NCI-H226 (cell line): ENCODE measurements at regions not wholly inside any gene's neighbourhood (a gene's known extent, or its start where the extent isn't known, plus 50 kb on each side); places are given as distances from the start of the nearest gene placed in this dataset.
"Not testable (repeated sequence)": the region's sequence is repeated elsewhere in the genome, so short reads cannot be mapped to it uniquely, and the experiment has no call there.

Experiments used
- DNase-seq: peaks from one replicate; pipeline ENCODE4 v3.0.0-alpha.2; 2015

DNA sequence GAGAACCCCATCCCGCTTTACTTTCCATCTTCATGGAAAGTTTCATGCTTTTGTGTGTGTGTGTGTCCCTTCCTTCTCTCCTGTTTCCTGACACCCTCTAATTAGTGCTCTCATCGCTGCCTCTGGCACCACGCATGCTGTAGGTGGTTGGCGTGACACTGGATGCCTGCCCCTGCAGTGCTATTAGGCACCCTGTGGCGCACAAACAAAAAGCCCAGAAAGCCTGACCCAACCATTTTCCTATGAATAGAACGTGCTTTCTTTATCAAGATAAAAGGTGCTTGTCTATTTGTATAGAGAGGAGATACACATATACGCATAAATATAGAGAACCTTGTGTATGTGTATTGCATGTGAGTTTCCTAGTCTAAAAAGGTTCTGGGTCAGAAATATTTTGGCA is 120.8 kb upstream of the CDCA7L start:
- DNase-seq, result no peak

DNA sequence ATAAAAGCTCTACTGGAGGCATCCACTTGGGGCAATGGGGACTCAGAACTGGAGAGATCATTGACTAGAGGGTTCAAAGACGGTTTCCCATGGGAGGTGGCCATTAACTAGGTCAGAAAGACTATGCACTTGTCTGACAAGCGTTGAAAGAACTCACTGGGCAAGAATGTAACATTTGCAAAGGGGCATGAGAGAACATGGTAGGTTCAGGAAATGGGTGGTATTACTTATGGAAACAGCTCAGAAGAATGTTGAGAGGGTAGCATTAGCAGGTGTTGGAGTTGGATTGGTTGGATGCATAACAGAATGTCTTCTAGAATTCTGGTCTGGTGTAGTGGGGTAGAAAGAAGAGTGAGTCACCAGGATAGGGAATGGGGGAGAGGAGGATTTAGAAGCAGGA is 119.1 kb upstream of the CDCA7L start:
- no peak for DNase-seq

DNA sequence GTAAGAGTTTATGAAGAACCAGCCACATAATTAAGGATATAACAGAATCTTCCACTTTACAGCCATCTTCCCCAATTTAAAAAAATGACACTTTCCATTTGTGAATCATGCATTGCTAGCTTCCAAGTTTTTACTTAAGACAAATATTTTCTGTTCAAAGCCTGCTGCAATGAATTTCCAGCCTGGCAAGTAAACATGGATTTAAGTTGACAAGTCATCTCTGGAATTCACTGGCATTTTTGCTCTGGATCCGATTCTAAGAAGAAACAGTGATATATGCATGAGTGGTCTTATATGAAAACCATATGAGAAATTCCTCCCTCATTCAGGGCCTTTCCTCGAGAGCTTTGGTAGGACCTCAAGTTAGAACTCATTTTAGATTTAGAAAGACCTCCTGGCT is 116.1 kb upstream of the CDCA7L start:
- no peak for DNase-seq

DNA sequence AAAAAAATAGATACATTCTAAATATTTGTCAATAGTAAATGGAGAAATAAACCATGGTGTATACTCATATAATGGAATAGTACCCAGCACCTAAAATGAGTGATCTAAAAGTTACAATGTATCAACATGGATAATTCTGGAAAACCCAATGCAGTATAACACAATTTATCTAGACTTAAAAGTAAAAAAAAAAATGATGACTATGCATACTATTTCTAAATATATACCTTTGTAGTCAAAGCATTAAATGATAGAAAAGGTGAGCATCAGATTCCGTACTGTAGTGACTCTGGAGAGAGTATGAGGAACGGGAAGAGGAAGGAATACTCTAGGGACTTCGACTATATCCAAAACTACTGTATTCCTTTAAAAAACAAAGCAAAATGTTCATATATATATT is 115.2 kb upstream of the CDCA7L start:
- DNase-seq, result no peak

DNA sequence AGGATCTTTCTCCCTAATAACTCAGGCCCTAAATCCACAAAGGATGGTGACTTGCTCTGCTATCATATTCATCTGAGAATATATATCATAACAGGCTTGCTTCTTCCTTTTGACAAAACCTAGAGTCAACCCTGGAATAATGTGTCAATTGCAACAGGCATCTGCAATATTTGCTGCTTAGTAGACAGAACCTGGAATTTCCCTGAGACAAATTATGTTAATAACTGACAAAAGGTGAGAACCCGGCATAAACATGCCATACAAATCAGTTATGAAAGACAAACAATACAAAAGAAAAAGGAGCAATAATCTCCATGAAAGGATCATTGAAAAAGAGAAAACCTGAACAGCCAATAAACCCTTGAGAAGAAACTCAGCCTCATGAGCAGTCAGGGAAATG is 114.5 kb upstream of the CDCA7L start:
- no peak for DNase-seq

DNA sequence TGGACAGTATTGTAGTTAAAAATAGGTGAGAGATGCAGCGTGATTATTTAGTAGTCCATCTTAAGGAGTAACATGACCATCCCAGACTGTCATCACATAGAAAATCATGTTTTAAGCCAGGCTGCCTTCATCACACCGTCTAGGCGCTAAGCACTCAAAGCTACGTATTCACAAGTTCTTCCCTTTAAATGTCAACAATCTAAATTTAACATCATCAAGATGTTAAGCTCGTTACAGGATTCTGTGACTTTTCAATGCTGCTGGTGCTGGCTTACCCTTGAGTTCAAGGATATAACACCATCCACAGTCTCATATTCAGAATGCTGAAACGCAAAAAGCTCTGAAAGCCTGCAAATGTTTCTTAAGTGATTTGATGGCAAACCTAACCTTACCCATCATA is 109.5 kb upstream of the CDCA7L start:
- DNase-seq, result no peak

DNA sequence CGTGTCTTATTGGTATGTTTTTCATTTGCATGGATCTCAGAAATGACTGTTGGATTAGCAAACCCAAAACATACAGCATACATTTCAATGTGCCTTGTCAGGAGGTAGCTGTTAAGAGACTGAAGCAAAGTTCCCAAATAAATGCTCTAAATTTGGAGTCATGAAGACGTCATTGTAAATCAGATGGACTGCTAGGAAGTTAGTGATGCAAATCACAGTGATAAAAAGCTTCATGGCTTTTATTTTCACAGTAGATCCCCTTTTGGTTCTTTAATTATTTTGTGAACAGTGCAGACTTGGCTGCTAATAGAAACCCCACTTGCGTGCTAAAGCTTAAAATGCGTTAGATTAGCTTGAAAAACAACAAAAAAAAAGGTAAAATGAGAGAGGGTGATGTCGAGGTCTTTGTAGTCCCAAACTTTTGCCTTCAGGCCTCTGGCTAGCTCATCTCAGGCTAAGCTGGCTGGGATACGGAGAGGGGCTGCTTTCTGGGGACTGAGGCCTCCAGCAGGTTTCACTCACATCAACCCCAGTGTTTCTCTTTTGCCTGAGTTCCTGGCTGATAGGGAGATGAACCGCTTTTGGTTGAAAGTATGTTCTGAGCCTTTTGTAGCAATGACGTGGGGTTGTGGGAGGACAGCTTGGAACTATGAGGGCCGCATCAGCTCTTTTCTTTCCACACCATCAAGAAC is 107.1 kb upstream of the CDCA7L start:
- DNase-seq, result no peak

DNA sequence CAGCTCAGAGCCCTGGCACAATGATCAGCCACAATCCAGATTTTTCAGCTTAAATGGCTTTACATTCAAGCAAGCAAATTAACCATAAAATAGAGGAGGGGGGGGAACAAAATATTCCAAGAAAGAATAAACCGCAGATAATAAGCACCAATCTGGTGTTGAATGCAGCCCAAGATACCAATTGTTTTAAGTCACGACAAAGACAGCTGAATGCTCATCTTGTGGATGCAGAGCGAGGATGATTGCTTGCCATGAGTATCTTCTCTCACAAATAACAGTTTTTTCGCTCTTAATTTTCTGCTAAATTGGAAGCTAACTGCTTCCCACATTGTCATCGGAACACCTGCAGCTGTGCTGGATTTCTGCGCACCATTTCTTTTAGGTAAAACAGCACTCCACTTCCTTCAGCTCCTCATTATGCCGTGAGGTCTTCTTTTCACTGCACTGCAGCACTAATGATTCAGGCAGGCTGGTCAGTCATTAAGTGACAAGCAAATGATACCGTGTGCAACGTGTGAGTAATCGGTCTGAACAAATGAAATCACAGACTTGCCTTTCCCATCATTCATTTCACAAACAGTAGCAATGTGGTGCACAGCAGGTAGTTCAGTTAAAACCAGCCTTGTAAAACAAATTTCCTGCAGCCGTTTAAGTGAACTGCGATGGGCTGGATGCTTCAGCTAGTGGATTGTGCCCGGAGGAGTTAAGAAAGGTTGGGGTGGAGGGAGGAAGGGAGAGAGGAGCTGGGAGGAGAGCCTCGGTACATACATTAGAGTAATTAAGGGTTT is 106.4 kb upstream of the CDCA7L start:
- DNase-seq, result no peak

DNA sequence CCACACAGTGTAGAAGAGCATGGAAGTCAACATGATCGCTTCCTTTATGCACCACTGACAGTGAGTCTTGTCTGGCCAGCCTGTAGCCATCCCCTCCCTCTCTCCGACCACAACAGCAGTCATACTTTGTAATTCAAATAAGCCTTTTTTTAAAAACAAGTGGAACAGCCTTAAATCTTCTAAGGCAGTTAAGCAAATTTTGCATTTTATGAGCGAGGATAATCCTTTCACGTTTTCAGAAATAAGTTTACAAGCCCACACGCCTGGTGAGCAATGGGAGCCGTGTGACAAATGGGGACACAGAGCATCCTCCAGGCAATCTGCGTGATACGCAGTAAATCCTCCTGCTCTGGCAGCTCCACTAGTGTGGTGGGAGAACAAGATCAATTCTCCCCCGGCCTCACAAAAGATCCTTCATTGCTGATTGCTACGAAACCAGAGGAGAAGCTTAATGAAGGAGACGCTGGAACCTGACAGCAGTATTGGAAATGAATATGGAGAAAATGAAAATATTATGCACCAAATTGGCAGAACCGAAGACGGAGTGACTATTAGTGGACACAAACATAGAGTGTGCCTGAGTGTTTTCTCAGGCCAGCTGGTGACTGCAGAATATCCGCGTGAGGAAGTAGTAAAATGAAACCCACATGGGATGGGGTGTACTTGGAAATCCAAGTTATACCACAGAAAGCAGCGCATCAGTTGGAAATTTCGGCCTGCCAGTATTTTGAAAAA is 104.2 kb upstream of the CDCA7L start:
- no peak for DNase-seq

DNA sequence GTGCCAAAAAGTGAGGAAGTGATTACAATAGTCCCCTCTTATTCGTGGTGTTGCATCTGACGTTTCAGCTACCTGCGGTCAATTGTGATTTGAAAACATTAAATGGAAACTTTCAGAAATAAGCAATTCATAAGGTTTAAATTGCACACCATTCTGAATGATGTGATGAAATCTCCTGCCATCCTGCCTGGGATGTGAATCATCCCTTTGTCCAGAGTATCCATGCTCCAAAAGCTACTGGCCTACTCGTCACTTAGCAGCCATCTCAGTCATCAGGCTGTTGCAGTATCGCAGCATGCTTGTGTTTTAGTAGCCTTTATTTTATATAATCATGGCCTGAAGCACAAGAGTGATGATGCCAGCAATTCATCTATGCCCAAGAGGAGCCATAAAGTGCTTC is 97.7 kb upstream of the CDCA7L start:
- no peak for DNase-seq

DNA sequence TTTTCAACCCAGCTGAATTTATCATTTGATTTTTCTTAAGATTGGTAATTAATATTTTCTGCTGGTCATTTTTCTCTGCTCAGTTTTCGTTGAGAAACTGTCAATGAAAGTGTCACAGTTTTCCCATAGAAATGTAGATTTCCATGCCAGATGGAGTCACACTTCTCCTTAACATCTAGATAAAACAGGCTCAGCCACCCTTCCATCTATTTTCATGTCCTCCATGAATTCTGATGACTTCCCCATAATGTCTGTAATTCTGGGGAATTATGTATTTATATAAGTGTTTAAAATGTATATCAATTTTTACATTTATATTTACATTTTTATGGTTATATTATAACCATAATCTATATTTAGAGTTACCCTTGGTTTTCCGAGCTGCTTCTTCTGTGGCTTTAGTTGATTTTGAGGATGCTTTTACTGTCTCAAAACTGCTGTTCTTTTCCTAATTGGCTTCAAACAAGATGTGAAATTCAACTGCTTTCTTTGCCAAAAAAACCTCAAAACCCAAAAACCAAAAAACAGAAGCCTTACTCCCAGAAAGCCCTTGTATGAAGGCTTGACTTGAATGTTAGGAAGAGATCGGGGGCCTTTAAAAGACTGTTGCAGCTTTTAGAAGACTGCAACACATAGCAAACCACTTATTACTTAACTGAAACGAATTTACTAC is 95.4 kb upstream of the CDCA7L start:
- DNase-seq, result no peak

DNA sequence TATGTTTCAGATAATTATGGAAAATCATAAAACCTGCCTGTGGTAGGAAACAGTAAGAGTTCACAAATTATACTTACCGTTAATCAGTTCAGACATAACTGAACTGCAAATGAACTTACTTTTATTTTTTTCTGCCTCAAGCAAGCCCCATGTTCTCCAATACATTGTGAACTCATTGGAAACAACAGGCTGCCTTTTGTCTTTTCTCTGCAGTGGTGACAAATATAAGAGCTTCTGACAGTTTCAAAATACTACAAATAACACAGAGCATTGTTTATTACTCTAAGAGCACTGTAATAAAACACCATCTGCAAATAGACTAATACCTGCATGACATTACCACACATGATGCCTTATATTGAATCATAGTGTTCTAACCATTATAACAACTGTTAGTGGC is 94.0 kb upstream of the CDCA7L start:
- DNase-seq, result no peak

DNA sequence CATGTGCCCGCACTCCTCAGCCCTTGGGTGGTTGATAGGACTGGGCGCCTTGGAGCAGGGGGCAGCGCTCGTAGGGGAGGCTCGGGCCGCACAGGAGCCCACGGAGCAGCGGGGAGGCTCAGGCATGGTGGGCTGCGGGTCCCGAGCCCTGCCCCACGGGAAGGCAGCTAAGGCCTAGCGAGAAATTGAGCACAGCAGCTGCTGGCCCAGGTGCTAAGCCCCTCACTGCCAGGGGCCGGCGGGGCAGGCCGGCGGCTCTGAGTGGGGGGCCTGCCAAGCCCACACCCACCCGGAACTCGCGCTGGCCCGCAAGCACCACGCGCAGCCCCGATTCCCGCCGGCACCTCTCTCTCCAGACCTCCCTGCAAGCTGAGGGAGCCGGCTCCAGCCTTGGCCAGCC is 86.7 kb upstream of the CDCA7L start:
- DNase-seq, result not testable (repeated sequence)

DNA sequence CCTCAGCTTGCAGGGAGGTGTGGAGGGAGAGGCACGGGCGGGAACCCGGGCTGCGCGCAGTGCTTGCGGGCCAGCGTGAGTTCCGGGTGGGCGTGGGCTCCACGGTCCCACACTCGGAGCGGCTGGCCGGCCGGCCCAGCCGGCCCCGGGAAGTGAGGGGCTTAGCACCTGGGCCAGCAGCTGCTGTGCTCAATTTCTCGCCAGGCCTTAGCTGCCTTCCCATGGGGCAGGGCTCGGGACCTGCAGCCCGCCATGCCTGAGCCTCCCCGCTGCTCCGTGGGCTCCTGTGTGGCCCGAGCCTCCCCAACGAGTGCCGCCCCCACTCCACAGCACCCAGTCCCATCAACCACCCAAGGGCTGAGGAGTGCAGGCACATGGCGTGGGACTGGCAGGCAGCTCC is 83.0 kb upstream of the CDCA7L start:
- not testable (repeated sequence) for DNase-seq

DNA sequence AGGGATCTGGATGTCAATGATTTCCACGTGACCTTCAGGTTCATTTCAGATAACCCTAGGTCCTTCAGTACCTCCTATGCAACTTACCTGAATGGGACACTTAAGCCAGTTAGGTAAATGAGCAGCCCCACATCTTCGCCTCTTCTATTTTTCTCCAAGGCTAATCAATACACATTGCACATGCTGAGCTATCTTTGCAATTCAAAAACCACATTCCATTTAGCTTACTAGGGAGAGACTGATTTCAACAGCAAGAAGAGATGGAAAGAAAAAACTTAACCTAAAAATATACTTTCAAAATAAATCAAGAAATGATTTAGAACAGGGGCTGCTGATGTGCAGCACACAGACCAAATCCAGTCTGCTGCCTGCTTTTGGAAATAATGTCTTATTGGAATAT is 81.8 kb upstream of the CDCA7L start:
- DNase-seq, result no peak

DNA sequence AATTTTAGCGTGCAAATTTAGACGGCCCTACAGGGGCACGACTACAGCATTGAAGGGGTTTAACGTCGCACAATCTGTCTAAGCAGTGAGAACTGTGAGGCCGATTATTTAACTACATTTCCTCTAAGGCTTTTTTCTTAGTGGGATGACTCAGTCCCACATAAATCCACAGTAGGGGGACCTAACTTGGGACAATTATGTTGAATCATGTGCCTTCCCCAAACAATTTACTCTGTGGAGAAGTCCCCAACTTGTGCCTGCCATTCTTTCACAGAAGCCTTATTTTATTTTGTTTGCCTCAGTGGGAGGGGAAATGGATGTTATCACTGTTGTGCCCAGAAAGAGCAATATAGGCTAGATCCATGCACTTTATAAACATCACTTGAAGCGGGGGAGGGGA is 80.3 kb upstream of the CDCA7L start:
- DNase-seq, result no peak

DNA sequence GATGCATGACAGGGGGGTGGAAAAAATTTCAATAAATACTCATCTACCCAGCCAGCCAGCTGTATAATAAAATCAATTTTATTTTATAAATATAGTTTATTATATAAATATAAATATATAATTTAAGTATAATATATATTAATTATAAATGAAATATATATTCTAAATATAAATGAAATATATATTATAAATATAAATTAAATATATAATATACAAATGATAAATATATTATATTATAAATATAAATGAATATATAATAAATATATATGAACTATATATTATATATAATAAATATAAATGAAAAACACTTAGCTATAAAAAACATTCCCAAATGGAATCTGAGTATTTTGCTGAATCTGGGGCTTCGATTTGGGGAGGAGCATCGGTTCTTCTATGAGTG is 79.4 kb upstream of the CDCA7L start:
- no peak for DNase-seq

DNA sequence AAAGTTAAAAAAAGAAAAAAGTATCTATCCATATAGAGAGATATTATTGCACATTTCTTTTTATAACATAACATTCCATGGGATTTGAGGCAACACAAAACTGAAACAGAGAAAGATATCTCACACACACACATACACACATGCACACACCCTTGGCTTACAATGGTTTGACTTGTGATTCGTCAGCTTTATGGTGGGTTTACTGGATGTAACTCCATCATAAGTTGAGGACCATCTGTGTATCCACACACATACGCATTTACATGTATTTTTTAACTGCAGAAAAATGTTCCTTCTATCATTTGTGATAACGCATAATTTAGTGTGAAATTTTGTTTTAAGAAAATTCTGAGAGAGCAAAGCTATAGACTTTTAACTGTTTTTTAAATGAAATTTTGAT is 74.2 kb upstream of the CDCA7L start:
- no peak for DNase-seq

DNA sequence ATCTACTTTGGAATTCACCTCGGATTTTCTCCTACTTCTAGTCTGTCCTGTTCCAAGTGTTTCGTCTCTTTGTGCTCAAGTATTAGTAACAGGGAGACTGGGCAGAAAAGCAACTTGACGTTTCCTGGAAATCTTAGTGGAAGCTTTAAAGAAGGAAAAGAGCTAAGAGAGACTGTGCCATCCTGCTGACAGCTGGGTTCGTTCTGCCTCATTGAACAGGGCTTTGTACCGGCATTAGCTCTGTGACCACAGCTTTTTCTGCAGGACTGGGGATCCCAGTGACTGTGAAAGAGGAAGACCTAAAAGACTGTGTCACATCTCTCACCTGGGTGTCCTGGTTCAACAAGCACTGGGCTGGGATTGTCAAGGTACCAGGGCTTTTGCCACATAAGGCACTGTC is 70.8 kb upstream of the CDCA7L start:
- no peak for DNase-seq

DNA sequence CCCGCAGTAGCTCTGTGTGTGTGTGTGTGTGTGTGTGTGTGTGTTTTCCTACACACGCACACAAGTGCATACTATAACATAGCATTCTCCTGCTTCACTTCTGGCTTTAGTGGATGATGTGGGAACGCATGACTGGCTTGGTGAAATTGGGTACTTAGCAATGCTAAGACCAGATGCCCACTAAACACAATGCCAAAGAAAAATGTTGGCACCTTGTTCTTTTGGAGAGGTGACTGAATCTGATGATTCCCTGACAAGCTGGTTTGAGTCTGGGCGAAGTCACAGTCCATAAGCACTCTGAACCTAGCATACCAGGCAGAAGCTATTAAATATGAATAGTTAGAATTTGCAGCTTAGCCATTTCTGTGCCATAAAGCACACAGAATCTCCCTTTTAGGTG is 68.0 kb upstream of the CDCA7L start:
- DNase-seq, result no peak

DNA sequence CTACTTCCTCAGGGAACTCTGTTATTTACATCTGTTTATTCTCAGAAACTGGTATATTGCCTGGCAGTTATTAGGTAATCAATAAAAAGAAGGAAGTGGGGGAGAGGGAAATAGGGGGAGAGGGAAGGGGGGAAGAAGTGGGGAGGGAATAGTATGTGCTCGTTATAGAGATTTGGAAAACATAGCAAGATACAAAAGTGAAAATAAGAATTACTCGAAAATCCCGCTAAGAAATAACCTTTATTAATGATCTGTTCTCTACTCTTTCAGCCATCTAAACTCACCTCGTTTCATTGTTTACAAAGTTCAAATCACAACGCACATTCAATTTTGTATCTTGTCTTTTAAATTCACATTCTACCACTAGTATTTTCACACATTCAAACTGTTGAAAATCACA is 63.0 kb upstream of the CDCA7L start:
- no peak for DNase-seq

DNA sequence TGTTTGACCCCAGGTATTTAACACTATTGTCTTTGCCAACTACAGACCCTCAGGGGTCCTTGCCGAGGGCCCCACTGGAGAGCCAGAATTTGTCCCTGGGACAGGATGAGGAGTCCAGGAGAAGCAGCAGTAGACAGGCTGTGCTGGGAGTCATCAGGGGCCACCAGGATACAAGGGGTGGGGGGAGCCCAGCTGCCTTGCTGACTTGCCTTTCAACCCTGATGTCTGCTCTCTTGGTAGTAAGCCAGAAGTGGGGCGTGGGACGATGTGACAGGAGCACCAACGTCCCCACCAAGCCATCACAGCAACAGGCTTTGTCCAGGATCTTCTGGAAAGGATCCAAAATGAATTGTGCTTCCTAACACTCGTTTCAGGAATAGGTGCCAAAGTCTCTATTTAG is 62.4 kb upstream of the CDCA7L start:
- DNase-seq, result no peak

DNA sequence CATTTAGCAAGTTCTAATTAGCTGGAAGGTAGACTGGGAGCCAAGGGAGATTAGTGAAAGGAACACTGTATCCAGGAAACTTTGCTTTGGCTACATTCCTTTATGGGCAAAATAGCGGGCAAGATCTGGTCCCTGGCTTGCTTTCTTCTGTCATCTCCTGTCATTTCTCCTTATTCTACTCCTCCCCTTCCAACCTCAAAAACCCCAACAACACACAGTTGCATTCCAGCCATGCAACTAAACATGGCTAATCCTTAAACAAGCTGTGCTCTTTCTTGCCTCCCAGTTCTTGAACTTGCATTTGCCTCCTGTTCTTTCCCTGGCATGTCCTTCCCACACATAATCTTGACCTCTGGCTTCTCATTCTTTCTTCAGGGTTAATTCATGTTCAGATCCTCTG is 59.5 kb upstream of the CDCA7L start:
- DNase-seq, result no peak

DNA sequence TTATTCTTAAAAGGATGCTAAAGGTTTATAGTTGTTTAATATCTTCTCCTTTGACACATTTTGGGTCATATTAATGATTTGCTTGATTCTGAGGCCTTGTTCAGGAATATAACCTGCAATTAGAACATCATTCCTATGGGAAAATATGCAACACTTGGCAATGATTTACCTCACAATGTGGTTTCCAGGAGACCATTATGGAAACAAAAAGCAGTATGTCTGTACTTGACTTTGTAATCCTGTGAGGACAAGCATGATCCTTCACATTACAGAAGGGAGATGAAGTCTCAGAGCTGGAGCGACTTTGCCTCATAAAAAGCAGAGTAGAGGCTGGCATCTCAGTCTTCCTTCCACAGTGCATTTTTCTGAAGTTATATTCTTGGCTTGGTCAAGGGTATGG is 57.0 kb upstream of the CDCA7L start:
- DNase-seq, result peak; percentile 18
